K562 (cell line): ENCODE measurements at regions not wholly inside any gene's neighbourhood (a gene's known extent, or its start where the extent isn't known, plus 50 kb on each side); places are given as distances from the start of the nearest gene placed in this dataset.

Experiments used
- MAZ ChIP-seq, 2 experiments: fragments of 450-650 bp in 1 of 2; sonication (generic) in 1 of 2; formaldehyde crosslinking; IDR thresholded peaks in 1 of 2; conservative IDR thresholded peaks in 1 of 2; 2 replicates each; pipeline versions ENCODE4 v1.4.0 to v1.5.0; 2020; ENCODE audit warnings: mild to moderate bottlenecking in 1 of 2, missing genetic modification reagents in 1 of 2
- NFYB ChIP-seq: IDR thresholded peaks from 2 replicates; pipeline ENCODE4 v1.6.1; 2011; ENCODE audit warnings: mild to moderate bottlenecking, moderate library complexity; ENCODE audit not compliant: insufficient read length; ENCODE audit errors: extremely low read depth
- POLR2A ChIP-seq: fragments of 450-650 bp; conservative IDR thresholded peaks from 2 replicates; pipeline ENCODE4 v1.6.1; 2016
- SMC3 ChIP-seq: conservative IDR thresholded peaks from 2 replicates; pipeline ENCODE4 v1.6.1; 2011; ENCODE audit warnings: low read depth, low read length, improper control_type of control experiment; ENCODE audit not compliant: insufficient read depth
- TAF15 ChIP-seq: fragments of 200-400 bp; formaldehyde crosslinking; IDR thresholded peaks from 2 replicates; pipeline ENCODE4 v1.6.1; 2017; ENCODE audit warnings: mild to moderate bottlenecking, low read depth, low read length, moderate library complexity
- XRCC3 ChIP-seq: fragments of 450-650 bp; IDR thresholded peaks from 2 replicates; pipeline ENCODE4 v1.6.1; 2017; ENCODE audit warnings: mild to moderate bottlenecking, moderate library complexity
- TF ChIP-seq, protein P1 (sequence below): sonication (generic); formaldehyde crosslinking; IDR thresholded peaks from 2 replicates; pipeline ENCODE4 v1.8.0; 2022; ENCODE audit warnings: missing genetic modification reagents, mild to moderate bottlenecking, moderate library complexity, borderline replicate concordance

DNA sequence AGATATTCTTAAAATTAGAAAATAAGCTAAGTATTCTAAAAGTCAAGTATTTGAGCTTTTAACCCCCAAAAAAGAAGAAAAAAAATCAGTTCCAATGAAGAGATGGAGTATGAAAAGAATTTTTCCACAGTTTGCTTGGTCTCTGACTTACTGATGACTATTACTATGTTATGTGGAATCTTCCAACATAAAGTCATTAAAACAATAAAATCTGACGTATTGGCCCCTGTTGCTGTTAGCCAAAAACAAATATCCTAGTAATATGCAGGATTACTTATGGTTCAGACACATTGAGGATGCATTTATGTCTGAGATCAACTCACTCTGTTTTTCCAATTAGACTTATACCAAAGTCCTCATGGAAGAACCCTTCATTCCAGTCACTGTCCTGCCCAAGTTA, 517.2 kb upstream of the ADGRL3 start:
- TF ChIP-seq, protein P1, sequence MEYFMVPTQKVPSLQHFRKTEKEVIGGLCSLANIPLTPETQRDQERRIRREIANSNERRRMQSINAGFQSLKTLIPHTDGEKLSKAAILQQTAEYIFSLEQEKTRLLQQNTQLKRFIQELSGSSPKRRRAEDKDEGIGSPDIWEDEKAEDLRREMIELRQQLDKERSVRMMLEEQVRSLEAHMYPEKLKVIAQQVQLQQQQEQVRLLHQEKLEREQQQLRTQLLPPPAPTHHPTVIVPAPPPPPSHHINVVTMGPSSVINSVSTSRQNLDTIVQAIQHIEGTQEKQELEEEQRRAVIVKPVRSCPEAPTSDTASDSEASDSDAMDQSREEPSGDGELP: no peak
- no peak for TF ChIP-seq NFYB
- TF ChIP-seq MAZ (CRISPR knock-in tag; conservative IDR thresholded peaks at IDR 0.05 in 1 of 2, IDR thresholded peaks at IDR 0.05 in 1 of 2): no peak
- TF ChIP-seq TAF15: no peak
- TF ChIP-seq SMC3: no peak
- TF ChIP-seq XRCC3: no peak
- no peak for TF ChIP-seq POLR2A
